ENCODE measurements at regions not wholly inside any gene's neighbourhood (a gene's known extent, or its start where the extent isn't known, plus 50 kb on each side); places are given as distances from the start of the nearest gene placed in this dataset.
"Not testable (repeated sequence)": the region's sequence is repeated elsewhere in the genome, so short reads cannot be mapped to it uniquely, and the experiment has no call there.

DNA sequence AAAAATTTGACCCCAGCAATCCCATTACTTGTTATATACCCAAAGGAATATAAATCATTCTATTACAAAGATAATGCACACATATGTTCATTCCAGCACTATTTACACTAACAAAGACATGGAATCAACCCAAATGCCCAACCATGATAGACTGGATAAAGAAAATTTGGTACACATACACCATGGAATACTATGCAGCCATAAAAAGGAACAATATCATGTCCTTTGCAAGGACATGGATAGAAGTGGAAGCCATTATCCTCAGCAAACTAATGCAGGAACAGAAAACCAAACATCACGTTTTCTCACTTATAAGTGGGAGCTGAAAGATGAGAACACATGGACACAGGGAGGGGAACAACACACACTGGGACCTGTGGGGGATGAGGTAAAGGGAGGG lies 136.6 kb downstream of the HNRNPD start:
- H3K4me3 Mint-ChIP-seq; H3K27me3 Mint-ChIP-seq (ENCODE audit: insufficient read depth); H3K4me1 Mint-ChIP-seq (ENCODE audit: low read depth); intact Hi-C loops (cut with micrococcal nuclease); DNase-seq (ENCODE audit: low spot score); H3K36me3 Mint-ChIP-seq (ENCODE audit: low read depth); H3K27ac Mint-ChIP-seq; H3K9me3 Mint-ChIP-seq: not testable (repeated sequence)

DNA sequence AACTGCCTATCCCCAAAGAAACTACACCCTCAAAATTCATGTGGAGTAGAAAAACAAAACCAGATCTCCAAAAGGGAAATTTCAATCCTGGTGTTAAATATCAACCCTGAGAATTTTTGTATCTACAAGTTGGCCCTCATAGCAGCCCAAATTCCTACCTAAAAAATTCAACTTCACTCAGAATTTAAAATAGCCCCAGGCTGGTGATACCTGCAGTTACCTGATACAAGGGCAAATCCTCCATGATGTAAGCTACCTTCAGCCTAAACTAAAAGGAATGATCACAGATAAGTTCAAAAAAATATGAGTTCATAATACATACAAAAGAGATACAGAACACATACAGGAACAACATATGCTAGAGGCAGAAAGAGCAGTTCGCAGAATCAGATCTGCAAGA lies 138.4 kb downstream of the HNRNPD start:
- no peak overlapping the region for H3K27ac Mint-ChIP-seq
- DNase-seq (ENCODE audit: low spot score): no peak
- intact Hi-C loops (cut with micrococcal nuclease): no loop called here
- no peaks in the 10 kb centered on the region for H3K4me1 Mint-ChIP-seq (ENCODE audit: low read depth)
- peaks cover 1% of the 10 kb centered on the region for H3K27me3 Mint-ChIP-seq (ENCODE audit: insufficient read depth)
- H3K9me3 Mint-ChIP-seq: no peaks in the 10 kb centered on the region
- no peak overlapping the region for H3K4me3 Mint-ChIP-seq
- no peaks in the 10 kb centered on the region for H3K36me3 Mint-ChIP-seq (ENCODE audit: low read depth)

DNA sequence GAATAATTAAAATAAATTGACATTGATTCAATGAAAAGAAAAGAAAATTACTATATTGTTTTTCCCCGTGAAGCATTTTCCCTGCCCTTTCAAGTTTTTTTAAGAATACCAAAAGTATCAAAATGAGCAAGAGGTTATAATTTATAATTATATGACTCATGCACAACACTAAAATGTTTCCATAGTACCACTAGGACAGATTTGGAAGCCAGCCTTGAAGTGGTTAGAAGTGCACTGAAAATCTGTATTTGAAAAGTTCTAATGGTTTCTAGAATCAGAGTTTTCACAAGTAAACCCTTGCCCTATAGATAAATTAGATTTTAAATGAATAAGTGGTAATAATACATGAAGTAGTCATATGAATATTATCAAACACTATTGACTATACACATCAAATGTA lies 140.9 kb downstream of the HNRNPD start:
- Mint-ChIP-seq H3K4me1 (ENCODE audit: low read depth) (no peaks in the 10 kb centered on the region), H3K27me3 (ENCODE audit: insufficient read depth) (peaks cover 3% of the 10 kb centered on the region), H3K4me3 (no peak overlapping the region), H3K9me3 (no peaks in the 10 kb centered on the region), H3K27ac (no peak overlapping the region), H3K36me3 (ENCODE audit: low read depth) (no peaks in the 10 kb centered on the region)
- intact Hi-C loops (cut with micrococcal nuclease): no loop called here
- DNase-seq (ENCODE audit: low spot score): no peak

DNA sequence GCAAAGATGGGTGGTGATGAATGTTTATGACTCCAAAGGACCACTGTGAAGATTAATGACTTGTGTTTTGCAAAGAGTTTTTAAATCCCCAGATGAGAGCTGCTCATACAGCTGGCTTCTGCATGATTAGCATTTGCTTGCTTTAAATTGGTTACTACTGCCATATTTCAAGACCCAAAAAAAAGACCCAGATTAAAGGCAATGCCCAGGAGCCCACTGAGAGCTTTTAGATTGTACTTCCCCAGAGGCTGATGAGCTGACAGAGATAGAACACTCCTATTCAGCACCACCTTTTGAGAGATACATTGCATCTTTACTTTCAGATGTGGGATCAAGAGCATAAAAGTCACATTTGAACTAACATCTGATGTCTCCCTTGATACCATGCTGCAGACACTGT lies 142.0 kb downstream of the HNRNPD start:
- no peak overlapping the region for H3K4me3 Mint-ChIP-seq
- no peak for DNase-seq (ENCODE audit: low spot score)
- H3K36me3 Mint-ChIP-seq (ENCODE audit: low read depth): no peaks in the 10 kb centered on the region
- H3K27ac Mint-ChIP-seq: no peak overlapping the region
- H3K27me3 Mint-ChIP-seq (ENCODE audit: insufficient read depth): peaks cover 4% of the 10 kb centered on the region
- intact Hi-C loops (cut with micrococcal nuclease): no loop called here
- no peaks in the 10 kb centered on the region for H3K9me3 Mint-ChIP-seq
- H3K4me1 Mint-ChIP-seq (ENCODE audit: low read depth): no peaks in the 10 kb centered on the region

DNA sequence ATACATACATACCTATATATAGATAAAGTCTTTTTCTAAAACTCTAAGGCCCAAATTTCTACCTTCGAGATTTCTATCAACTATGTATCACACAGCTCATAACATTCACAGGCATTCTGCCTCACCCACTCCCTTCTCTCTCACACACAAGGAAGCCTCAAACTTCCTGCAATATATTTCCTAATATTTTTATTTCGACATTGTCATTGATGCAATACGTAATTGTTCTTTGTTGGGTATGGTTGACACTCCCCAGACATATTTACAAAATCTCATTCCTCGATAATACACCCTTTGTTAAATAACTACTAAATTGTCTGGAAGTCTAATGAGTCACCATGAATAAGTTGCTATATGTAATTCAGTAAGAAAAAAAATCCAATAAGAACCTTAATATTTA lies 143.5 kb downstream of the HNRNPD start:
- Mint-ChIP-seq H3K27ac (no peak overlapping the region), H3K4me3 (no peak overlapping the region), H3K4me1 (ENCODE audit: low read depth) (no peaks in the 10 kb centered on the region), H3K36me3 (ENCODE audit: low read depth) (no peaks in the 10 kb centered on the region), H3K27me3 (ENCODE audit: insufficient read depth) (peaks cover 6% of the 10 kb centered on the region), H3K9me3 (no peaks in the 10 kb centered on the region)
- intact Hi-C loops (cut with micrococcal nuclease): no loop called here
- no peak for DNase-seq (ENCODE audit: low spot score)

DNA sequence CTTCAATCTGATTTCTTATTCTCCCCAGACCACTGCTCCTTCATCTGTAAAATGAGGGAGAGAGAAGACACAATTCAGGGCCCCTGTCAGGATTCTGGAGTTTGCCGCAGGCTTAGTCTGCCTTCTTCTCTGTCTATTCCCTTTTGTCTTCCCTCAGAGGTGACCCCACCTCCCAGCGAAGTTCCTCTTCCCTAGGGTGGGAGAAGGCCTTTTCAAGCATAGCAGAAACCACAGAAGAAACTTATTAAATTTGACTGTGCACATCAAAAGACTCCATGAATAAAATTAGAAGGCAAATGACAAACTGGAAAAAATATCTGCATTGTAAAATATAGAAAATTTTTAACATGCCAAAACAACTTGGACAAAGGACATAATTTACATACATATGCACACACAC lies 148.8 kb downstream of the HNRNPD start:
- Mint-ChIP-seq H3K36me3 (ENCODE audit: low read depth) (no peaks in the 10 kb centered on the region), H3K4me3 (no peak overlapping the region), H3K9me3 (no peaks in the 10 kb centered on the region), H3K27ac (no peak overlapping the region), H3K4me1 (ENCODE audit: low read depth) (peaks cover 7% of the 10 kb centered on the region), H3K27me3 (ENCODE audit: insufficient read depth) (peaks cover 6% of the 10 kb centered on the region)
- no peak for DNase-seq (ENCODE audit: low spot score)
- intact Hi-C loops (cut with micrococcal nuclease): no loop called here

DNA sequence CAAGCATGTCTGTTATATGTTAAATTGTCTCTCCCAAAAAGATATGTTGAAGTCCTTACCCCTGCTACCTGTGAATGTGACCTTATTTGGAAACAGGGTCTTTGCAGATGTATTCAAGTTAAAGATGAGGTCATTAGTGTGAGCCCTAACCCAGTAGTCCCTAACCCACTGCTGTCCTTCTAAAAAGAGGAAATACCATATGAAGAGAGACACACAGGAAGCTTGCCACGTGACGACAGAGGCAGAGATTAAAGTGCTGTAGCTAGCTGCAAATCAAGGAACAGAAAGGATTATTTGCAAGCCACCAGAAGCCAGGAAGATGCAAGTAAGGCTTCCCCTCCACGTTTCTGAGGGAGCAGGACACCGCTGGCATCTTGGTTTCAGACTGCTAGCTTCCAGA lies 150.1 kb downstream of the HNRNPD start:
- H3K4me3 Mint-ChIP-seq: no peak overlapping the region
- peaks cover 3% of the 10 kb centered on the region for H3K27me3 Mint-ChIP-seq (ENCODE audit: insufficient read depth)
- no peak overlapping the region for H3K27ac Mint-ChIP-seq
- peaks cover 7% of the 10 kb centered on the region for H3K4me1 Mint-ChIP-seq (ENCODE audit: low read depth)
- no peak for DNase-seq (ENCODE audit: low spot score)
- H3K36me3 Mint-ChIP-seq (ENCODE audit: low read depth): no peaks in the 10 kb centered on the region
- no peaks in the 10 kb centered on the region for H3K9me3 Mint-ChIP-seq
- intact Hi-C loops (cut with micrococcal nuclease): no loop called here

DNA sequence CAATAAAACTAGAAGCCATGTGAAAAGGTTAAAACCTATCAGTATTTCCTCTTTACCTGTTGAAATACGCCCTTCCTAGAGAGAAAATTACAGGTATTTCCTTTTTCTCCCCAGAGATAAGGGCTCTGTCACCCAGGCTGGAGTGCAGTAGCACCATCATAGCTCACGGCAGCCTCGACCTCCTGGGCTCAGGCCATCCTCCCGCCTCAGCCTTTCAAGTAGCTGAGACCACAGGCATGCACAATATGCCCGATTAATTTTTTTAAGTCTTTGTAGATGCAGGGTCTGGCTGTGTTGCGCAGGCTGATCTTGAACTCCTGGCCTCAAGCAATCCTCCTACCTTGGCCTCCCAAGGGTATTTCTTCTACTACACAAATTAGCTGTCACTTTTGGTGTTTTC lies 154.4 kb downstream of the HNRNPD start:
- DNase-seq (ENCODE audit: low spot score): no peak
- no peak overlapping the region for H3K4me3 Mint-ChIP-seq
- H3K36me3 Mint-ChIP-seq (ENCODE audit: low read depth): no peaks in the 10 kb centered on the region
- H3K9me3 Mint-ChIP-seq: no peaks in the 10 kb centered on the region
- H3K27ac Mint-ChIP-seq: no peak overlapping the region
- intact Hi-C loops (cut with micrococcal nuclease): no loop called here
- H3K4me1 Mint-ChIP-seq (ENCODE audit: low read depth): peaks cover 7% of the 10 kb centered on the region
- H3K27me3 Mint-ChIP-seq (ENCODE audit: insufficient read depth): peaks cover 10% of the 10 kb centered on the region

DNA sequence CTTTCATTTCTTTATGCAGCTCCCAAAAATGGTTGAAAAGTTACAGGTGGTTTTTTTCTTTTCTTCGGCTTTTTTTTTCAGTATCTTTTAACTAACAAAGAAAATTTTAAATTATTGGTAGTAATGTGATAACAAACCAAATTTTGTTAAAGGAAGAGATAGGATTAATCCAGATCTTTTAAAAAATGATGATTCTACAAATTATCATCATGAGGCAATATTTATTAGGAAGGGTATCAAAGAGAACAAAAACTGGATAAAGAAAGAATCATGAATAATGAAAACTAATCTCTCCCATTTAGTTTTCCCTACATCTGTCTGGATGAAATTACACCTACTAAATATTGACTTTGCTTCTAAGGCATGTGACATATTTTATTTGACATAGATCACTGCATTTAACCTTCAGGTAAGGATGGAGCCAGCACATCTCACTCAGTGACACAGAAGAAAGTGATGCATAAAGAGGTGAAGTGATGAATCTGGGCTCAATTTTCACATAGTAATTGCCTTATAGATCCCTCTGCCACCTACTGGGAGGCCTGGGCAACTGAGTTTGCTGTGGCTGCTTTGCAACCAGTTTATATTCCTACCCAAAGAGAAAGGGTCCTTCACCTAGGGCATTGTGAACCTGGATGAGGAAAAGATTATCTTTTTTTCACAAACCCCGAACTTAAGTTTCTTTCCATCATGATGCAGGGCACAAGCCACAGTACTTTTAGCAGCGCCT lies 155.6 kb downstream of the HNRNPD start:
- H3K27ac Mint-ChIP-seq: no peak overlapping the region
- no peaks in the 10 kb centered on the region for H3K36me3 Mint-ChIP-seq (ENCODE audit: low read depth)
- peaks cover 12% of the 10 kb centered on the region for H3K27me3 Mint-ChIP-seq (ENCODE audit: insufficient read depth)
- peaks cover 5% of the 10 kb centered on the region for H3K4me1 Mint-ChIP-seq (ENCODE audit: low read depth)
- H3K9me3 Mint-ChIP-seq: no peaks in the 10 kb centered on the region
- no peak overlapping the region for H3K4me3 Mint-ChIP-seq
- intact Hi-C loops (cut with micrococcal nuclease): no loop called here
- DNase-seq (ENCODE audit: low spot score): no peak

DNA sequence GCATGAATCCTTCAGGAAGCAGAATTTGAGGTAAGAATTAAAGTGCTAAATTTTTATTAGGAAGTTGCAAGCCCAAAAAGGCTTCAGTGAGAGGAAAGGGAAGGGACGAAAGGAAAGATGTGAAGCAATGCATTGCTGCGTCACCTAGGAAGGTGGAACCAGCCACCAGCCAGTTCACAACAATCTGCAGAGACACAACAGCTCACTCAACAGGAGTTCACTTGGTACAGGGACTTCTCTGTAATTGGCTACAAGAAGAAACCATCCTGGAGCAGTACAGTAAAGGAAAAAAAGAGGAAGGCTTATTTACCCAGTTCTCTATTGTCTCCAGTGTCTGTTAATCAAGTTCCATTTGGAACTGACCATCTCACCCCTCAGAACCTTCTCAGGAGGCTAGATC lies 157.6 kb downstream of the HNRNPD start:
- DNase-seq (ENCODE audit: low spot score): no peak
- Mint-ChIP-seq H3K36me3 (ENCODE audit: low read depth) (no peaks in the 10 kb centered on the region), H3K4me1 (ENCODE audit: low read depth) (peaks cover 5% of the 10 kb centered on the region), H3K27me3 (ENCODE audit: insufficient read depth) (peaks cover 12% of the 10 kb centered on the region), H3K4me3 (no peak overlapping the region), H3K9me3 (no peaks in the 10 kb centered on the region), H3K27ac (no peak overlapping the region)
- intact Hi-C loops (cut with micrococcal nuclease): no loop called here

DNA sequence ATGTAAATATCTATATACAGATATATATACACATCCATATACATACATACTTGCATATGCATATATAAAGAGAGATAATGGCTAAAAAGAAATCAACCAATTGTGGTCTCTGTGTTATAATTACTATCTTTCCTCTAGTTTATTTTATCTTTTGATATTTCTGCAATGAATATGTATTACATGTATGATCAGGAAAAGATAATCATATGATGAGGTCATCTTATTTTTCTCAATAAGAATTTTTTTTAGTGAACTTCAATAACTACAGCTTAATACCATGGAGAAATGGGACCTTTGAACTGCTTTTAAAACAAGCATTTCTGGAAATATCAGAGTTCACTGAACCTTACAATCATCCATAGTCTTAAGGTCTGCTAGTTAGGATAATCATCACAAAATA lies 158.0 kb downstream of the HNRNPD start:
- Mint-ChIP-seq H3K27ac (no peak overlapping the region), H3K27me3 (ENCODE audit: insufficient read depth) (peaks cover 13% of the 10 kb centered on the region), H3K9me3 (no peaks in the 10 kb centered on the region), H3K4me3 (no peak overlapping the region), H3K4me1 (ENCODE audit: low read depth) (peaks cover 5% of the 10 kb centered on the region), H3K36me3 (ENCODE audit: low read depth) (no peaks in the 10 kb centered on the region)
- no peak for DNase-seq (ENCODE audit: low spot score)
- intact Hi-C loops (cut with micrococcal nuclease): no loop called here

DNA sequence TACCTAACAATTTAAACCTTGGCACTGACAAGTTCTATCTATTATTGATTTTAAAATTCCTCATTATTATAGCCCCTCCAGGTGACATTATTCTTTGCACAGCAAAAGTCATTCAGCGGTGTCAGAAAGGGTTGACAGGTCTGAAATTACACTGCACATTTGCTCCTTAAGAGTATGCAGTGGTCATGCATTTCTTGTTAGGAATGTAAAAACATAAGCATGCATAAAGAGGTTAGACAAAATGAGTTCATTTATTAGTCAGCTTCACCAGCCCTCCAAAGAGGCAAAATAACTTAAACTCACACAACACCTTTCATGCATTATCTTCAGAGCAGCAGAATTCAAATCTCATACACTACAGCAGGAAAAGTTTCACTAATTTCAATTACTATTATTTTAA lies 158.8 kb downstream of the HNRNPD start:
- intact Hi-C loops (cut with micrococcal nuclease): no loop called here
- H3K27ac Mint-ChIP-seq: no peak overlapping the region
- no peaks in the 10 kb centered on the region for H3K9me3 Mint-ChIP-seq
- H3K27me3 Mint-ChIP-seq (ENCODE audit: insufficient read depth): peaks cover 13% of the 10 kb centered on the region
- H3K4me3 Mint-ChIP-seq: no peak overlapping the region
- H3K36me3 Mint-ChIP-seq (ENCODE audit: low read depth): no peaks in the 10 kb centered on the region
- peaks cover 5% of the 10 kb centered on the region for H3K4me1 Mint-ChIP-seq (ENCODE audit: low read depth)
- no peak for DNase-seq (ENCODE audit: low spot score)

DNA sequence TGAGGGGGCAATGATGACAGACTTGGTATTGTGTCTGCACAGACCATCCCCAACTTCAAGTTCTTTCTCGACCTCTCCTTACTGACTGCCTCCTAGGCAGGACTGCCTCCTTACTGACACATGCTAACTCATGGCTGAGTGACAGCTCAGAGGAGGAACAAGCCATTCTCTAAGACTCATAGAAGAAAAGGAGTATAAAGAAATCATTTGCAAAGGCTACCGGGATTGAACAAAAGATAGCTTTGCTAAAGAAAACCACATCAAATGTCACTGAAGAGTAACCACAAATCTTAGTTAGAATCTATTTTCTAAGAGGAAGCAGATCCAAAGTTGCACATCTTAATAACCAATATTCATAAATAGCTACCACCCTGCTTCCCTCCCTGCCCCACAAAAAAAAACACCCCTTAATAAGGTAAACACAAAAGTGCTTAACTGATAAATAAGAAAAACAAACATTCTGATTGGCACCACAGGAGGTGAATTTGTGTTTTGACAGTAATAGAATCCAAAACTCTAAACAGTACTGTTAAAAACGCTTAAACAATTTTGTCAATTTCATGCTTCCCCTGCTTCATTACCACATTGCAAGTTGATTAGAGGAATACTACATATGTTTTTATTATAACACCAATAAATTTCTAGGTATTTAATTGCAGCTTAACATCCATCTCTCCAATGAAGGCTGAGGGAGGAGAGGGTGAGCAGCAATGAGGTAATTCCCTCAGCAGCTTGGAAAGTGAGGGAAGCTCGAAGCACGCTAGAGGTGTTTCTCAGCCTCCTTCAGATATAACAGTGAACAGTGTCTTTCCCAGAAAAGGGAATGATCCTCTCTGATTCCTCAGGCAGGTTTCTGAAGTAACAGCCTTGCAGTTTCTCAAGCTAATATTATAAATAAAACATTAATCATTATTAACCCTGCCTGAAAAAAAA lies 160.0 kb downstream of the HNRNPD start:
- H3K4me3 Mint-ChIP-seq: no peak overlapping the region
- H3K27me3 Mint-ChIP-seq (ENCODE audit: insufficient read depth): peaks cover 16% of the 10 kb centered on the region
- H3K36me3 Mint-ChIP-seq (ENCODE audit: low read depth): no peaks in the 10 kb centered on the region
- no peak overlapping the region for H3K27ac Mint-ChIP-seq
- H3K4me1 Mint-ChIP-seq (ENCODE audit: low read depth): peaks cover 5% of the 10 kb centered on the region
- no peak for DNase-seq (ENCODE audit: low spot score)
- intact Hi-C loops (cut with micrococcal nuclease): no loop called here
- no peaks in the 10 kb centered on the region for H3K9me3 Mint-ChIP-seq

Data from activated T-helper 1 cell treated with anti-CD3 and anti-CD28 coated beads, Interleukin-12 subunit alpha, Interleukin-12 subunit beta, Interleukin-2, Interleukin-4 antibody, amounts not matched to agents 30 ng/mL and 10 ng/mL and 1 ng/mL, durations not matched to agents 14 hours and 24 hours and 36 hours (primary cell).